Renal cortical epithelial cell (primary cell): ENCODE measurements at regions not wholly inside any gene's neighbourhood (a gene's known extent, or its start where the extent isn't known, plus 50 kb on each side); places are given as distances from the start of the nearest gene placed in this dataset.

ENCODE experiments used
- DNase-seq: peaks from one replicate; pipeline ENCODE4 v3.0.0-alpha.2; 2011; ENCODE audit warnings: low read depth

- DNase-seq, result no peak
These were observed 100.0 kb upstream of the IQSEC1 start for GRCh38 chr3:13173186-13173585.

GRCh38 chr3:13172644-13173013 is 99.4 kb upstream of the IQSEC1 start:
- DNase-seq, result no peak

GRCh38 chr3:13171704-13172643 is 98.7 kb upstream of the IQSEC1 start:
- no peak for DNase-seq

GRCh38 chr3:13170317-13170716 is 97.1 kb upstream of the IQSEC1 start:
- DNase-seq, result no peak

- DNase-seq, result no peak
These were observed 95.2 kb upstream of the IQSEC1 start for GRCh38 chr3:13168391-13168790.

GRCh38 chr3:13167829-13168228 is 94.6 kb upstream of the IQSEC1 start:
- DNase-seq, result no peak

GRCh38 chr3:13167064-13167743 is 94.0 kb upstream of the IQSEC1 start:
- no peak for DNase-seq

- no peak for DNase-seq
These were observed 93.2 kb upstream of the IQSEC1 start for GRCh38 chr3:13166243-13167063.

GRCh38 chr3:13165576-13165975 is 92.3 kb upstream of the IQSEC1 start:
- DNase-seq, result no peak

- no peak for DNase-seq
These were observed 91.8 kb upstream of the IQSEC1 start for GRCh38 chr3:13164893-13165492.

- DNase-seq, result no peak
These were observed 90.7 kb upstream of the IQSEC1 start for GRCh38 chr3:13163848-13164382.

GRCh38 chr3:13162549-13163320 is 89.5 kb upstream of the IQSEC1 start:
- DNase-seq, result no peak

- no peak for DNase-seq
These were observed 88.7 kb upstream of the IQSEC1 start for GRCh38 chr3:13161771-13162535.

- no peak for DNase-seq
These were observed 88.0 kb upstream of the IQSEC1 start for GRCh38 chr3:13161021-13161759.

GRCh38 chr3:13160619-13161018 is 87.4 kb upstream of the IQSEC1 start:
- DNase-seq, result no peak

- DNase-seq, result peak; percentile 13
These were observed 86.7 kb upstream of the IQSEC1 start for GRCh38 chr3:13159890-13160289.

GRCh38 chr3:13158871-13159270 is 85.6 kb upstream of the IQSEC1 start:
- no peak for DNase-seq

- no peak for DNase-seq
These were observed 85.2 kb upstream of the IQSEC1 start for GRCh38 chr3:13158408-13158807.

GRCh38 chr3:13157986-13158385 is 84.8 kb upstream of the IQSEC1 start:
- DNase-seq, result no peak
